ENCODE measurements at regions not wholly inside any gene's neighbourhood (a gene's known extent, or its start where the extent isn't known, plus 50 kb on each side); places are given as distances from the start of the nearest gene placed in this dataset.

DNA sequence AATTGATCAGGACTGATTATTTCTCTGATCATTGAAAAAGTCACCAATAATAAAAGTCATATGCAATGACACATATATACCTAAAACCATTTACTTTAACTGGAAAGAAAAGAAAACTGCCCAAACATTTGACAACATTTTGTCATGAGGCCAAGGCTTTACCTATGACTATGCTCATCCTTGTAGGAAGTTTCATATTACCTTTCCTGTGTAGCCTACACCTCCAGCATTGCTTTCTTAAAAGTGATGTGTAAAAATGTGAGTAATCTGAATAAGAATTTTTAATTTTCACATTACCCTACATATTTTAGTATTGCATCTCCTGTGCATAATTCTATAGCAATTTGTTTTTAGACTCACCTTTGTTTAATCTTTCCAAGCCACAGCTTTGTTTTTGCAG is 419.8 kb upstream of the FIGN start:
- no peak for DNase-seq

DNA sequence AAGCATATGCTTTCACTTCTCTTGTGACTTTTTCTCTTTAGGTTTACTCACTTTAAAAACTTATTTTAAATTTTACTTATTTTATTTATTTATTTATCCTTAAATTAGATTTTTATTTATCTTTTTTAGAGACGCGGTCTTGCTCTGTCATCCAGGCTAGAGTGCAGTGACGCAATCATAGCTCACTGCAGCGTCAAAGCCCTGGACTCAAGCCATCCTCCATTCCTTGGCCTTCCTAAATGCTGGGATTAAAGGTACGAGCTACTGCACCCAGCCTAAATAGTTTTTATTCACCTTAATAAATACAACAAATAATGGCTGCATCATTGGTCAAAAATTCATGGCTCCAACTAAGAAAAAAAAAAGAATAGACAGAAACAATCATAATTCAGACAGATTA is 415.7 kb upstream of the FIGN start:
- DNase-seq = no peak

DNA sequence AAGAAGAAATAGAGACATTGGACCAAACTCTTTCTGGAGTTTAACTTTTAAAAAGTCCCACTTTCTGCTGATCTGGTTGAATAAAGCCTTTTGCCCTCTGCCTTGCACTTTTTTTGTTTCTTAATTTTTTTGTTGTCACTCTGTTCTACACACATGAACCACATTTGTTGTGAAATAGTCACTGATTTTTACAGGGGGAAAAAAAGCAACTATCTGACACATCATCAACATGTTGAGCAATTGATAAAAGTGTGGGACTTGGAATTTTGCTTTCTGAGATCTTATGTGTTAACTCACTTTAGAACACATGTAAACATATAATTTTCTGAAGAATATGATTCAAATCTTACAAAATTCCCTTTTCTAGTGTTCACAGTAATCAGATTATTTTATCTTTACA is 414.8 kb upstream of the FIGN start:
- DNase-seq = no peak

DNA sequence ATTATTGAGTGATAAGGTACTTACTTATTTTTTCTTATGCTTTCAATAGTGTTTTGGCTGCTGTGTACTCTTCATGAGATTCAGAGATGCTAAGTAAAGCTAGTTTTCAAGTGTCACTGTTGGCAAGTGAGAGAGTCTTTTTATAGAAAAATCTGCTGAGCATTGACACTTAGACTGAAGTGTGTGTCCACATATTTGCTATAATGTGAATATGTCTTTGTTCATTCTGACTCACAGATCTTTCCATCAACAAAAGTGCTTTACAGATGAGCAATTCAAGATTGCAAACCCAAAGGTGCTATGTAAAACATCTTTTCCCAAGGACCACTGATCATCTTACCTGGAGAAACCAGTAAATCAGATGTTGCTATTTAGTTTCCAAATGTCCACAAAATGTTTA is 410.6 kb upstream of the FIGN start:
- DNase-seq = no peak

DNA sequence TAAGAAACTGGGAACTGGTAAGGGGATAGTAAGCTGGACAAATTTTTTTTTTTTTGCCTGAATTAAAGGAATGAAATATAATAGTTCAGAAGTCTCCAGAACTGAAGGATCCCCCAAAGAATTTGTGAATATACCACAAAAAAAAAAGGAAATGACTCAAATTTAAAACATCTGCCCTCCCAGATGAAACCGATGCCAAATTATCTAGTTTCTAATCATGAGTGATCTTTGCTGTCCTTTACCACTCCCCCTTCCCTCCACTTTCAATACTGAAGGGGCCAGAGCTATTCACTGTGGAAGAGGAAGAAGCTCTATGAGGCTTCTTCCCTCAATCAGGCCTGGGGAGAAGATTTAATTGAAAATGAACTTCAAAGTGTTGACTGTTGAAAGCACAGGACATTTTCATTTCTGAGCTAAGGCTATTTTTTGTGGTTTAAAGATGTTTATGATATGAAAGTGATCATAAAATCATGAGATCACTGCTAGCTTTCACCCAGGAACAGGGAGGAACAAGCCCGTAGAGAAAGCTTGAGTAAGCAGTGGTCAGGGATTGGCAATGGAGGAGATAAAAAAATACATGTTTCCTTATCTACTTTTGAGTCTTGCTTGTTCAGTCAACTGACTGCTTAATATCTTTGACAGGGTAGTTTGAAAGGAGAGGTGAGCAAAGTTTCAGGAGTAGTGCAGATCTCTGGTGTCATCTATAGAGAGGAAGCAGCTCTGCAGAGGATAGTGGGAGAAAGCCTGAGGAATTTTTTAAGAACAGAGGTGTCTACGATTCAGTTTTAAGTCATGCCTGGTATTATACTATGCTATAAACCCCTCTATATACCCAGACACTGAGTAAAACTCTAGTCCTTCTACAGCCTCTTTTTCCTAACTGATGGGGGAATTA is 409.5 kb upstream of the FIGN start:
- no peak for DNase-seq

DNA sequence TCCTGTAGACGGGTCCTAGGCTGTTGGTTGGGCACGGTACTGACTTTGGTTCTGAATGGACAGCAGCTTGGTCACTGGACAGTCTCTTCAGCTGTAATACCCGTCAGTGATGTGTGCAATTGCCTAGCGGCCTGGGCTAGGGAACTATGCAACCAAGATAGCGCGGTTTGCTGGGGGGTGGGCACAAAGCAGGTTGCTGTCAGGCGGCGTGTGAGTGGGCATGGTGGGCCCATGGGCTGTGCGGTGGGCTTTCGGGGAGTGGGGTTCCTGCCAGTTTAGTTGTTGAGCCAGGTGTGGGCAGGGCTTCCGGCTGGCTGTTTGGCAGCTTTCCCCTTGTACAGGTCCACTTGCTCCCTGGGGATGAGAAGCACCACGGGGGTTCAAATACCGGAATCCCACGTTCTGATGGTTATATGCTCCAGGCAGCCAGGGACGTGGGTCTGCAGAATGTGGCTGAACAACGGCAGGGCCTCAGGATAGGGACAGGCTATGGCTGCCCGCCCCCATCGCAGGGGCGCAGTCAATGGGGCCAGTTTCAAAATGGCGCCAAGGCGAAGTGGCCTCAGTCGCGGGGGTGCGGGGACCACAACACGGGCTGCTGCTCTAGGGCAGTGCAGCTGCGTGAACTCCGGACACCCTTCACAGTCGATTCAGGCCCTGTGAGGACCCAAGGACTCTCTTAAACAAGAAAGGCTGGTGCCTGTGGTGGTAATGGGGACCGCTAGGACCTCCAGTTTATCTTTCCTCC is 407.5 kb upstream of the FIGN start:
- no peak for DNase-seq

DNA sequence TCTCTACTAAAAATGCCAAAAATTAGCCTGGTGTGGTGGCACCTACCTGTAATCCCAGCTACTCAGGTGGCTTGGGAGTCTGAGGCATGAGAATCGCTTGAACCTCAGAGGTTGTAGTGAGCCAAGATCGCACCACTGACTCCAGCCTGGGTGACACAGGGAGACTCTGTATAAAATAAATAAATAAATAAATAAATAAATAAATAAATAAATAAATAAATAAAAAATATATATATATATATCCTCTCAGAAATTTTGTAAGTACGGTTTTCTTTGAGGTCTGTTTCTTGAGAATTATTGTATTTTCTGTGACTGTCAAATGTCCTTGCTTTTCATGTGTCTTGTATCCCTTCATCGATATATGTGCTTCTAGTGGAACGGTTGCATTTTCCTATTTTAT is 406.9 kb upstream of the FIGN start:
- DNase-seq = no peak

DNA sequence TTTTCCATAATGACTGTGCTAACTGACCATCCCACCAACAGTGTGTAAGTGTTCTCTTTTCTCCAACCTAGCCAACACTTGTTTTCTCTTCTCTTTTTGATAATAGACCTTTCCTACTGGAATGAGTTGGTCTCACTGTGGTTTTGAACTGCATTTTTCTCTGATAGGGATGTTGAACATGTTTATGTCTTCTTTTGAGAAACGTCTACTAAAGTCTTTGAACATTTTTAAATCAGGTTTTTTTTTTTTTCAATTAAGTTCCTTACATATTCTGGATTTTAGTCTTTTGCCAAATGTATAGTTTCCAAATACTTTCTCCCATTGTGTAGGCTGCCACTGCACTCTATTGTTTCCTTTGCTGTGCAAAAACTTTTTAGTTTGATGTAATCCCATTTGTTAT is 405.5 kb upstream of the FIGN start:
- no peak for DNase-seq

DNA sequence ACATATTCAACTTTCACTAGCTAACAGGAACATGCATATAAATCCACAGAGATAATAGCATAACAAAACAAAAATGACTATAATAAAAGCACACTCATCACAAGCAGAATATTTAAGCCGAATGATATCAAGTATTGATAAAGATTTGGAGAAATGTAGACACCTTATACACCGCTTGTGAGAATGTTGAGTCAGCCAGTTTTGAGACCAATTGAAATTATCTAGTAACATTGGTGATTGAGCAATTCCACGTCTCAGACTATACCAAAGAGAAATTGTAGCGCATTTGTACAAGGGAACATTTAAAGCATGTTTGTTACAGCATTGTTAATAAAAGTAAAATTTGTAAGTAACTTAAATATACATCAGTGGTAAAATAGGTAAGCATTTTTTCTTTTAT is 402.9 kb upstream of the FIGN start:
- DNase-seq = no peak

DNA sequence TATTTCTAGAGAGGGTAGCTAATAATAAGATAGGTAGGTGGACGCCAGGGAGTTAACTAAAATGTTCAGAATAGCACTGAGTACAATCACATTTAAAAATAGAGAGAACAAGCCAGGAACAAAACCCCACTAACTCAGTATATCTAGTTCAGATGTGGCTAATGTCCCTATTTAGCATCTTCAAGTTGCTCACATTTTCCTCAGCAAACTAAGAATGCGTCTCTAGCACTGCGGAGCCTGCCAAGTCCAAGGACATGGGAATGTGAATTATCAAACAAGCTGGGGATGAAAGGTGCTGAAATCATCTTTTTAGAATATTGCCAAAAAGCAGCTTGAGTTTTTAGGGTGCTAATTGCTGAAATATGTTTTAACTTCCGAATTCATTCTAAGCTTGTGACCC is 398.5 kb upstream of the FIGN start:
- no peak for DNase-seq

DNA sequence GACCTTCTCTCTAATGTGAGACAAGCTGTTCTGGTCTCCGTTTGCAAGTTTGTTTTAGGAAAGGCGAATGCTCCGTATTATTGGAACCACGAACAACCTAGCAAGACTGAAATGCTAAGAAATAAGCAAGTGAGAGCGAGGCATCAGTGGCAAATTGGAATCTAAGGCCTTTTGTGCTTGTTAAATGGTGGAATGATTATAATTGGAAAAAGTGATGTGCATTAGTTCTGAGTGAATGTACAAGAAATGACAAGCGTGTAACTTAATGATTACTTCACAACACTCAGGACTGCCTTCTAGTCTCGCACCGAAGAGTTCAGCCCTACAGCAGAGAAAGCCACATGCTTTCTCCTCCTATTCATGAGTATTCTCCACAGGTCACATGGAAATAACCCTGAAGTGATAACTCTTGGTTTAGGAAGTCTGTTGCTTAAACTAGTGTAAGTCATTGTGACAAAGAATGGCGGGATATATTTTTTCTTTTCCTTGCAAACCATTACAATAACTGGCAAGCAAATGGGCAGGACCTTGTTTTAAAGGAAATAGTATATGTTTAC is 392.2 kb upstream of the FIGN start:
- no peak for DNase-seq

DNA sequence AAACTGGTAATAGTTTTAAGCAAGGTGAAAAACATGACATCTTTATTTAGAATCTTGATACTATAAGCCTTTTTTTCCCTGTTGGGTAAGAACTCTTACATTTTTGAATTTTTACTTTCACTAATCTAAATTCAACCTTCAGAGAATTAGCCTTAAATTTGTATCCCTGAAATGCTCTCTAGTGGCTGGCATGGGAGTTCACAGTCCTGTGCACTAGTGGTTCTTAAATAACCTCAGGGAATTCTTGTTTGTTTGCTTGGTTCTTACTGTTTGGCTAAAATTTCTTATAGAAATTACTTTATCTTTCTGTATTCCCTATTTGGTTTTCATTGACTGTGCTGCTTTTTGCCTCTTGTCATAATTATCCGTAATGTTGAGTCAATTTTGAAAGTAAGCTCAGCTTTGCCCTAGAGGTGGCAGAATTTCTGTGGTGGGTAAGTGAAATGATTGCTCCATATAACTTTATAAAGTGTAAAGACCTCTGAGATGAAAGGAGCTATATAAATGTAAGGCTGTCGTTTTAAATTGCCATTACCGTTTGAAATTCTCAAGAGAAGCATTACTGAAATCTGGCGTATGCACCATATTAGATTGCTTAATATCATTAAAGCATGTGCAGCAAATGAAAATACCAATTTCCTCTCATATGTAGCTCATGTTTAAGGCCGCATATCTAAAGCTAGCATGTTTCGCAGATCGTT is 391.3 kb upstream of the FIGN start:
- no peak for DNase-seq

DNA sequence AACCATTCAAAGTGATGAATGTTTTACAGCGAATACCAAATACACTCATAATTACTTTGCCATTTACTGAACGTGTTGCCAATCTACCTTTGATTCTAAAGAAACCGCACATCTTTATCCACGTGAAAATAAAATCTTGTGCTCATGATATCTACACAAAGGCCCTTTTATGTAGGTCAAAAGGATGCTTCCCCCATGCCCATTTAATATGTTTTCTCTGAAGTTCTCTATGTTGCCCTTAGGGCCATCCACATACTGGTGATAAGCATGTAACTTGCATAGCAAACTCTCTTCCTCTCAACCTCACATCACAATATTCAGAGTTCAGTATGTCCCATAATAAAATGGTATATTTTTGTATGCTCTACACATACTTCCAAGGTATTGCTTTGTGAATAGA is 380.0 kb upstream of the FIGN start:
- no peak for DNase-seq

DNA sequence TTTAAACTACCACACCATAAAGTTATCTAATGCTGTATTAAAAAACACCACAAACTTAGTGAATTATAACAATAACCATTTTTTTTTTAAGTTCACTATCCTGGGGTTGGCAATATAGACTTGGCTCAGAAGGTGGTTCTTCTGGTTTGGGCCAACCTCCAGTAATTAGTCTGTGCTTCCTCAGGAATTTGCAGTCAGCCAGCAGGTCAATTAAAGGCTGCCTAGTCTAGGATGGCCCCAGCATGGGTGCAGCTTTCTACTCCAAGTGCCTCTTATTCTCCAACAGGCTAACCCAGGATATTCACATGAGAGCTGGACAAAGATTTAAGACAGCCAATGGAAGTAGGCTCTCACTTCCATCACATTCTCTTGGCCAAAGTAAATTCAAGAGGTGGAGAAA is 379.1 kb upstream of the FIGN start:
- DNase-seq = no peak

DNA sequence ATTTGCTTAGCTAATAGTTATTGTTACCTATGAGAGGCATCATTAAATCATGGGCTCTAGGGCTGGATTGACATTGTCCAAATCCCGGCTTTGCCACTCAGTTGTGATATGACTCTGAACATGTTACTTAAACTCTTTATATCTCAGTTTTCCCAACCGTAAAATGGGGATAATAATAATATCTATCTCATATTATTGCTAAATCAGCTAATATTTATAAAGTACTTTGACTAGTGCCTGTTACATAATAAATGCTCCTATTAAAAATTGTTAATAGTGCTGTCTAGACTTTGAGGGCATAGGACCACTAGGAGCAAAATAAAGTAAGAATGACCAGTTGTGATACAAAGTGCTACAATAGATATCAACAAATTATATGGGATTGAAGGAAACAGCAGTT is 376.3 kb upstream of the FIGN start:
- no peak for DNase-seq

DNA sequence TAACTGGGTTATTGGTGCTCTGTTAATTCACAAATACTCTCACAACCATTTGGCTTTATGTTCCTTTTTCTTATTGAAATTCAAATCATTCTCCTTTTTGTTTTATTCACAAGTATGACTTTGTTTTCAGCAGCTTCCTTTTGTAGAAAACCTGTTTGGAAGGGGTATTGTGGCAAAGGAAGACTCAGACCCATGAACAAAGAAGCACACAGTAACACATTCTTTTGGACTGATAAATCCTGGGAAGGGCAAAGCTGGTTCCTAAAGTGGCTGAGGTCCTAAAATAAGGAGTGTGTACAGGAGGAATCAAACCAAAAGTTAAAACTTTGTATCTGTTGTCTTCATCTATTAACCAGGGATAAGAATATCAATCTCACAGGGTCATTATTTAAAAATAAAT is 374.7 kb upstream of the FIGN start:
- no peak for DNase-seq

DNA sequence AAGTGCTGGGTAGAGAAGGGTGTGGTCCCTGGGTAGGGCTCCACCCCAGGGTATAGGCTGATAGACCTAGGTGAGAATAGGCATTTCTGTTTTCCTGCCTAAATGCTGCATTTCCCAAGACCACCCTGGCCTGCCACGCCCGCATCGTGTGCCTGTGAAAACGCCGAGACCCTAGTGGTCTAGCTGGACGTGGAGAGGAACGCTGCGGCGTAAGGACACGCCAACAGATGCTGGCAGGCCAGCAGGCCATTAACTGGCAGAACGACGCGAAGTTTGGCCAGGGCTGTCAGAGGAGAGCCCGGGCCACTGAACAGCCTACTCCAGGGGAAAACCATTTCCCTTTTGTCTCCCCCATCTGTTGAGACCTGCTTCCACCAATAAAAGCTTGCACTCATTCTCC is 373.2 kb upstream of the FIGN start:
- no peak for DNase-seq

DNA sequence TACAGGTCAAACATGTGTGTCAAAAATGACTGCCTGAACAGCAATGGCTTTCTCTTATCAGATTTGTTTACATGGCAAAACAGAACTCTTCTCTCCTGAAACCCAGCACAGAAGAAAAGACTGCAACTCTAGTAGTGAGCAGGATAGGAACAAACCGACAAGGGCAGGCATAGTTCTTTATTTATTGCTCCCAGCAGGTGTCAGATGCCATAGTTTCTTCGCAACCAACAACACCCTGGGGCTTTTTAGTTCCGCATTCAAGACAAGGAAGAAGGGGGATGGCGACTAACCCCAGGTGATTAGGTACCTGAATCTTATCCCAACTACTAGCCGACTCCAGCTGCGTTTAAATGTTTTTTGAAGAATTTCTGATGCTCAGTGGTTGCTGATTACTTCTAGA is 367.5 kb upstream of the FIGN start:
- no peak for DNase-seq

DNA sequence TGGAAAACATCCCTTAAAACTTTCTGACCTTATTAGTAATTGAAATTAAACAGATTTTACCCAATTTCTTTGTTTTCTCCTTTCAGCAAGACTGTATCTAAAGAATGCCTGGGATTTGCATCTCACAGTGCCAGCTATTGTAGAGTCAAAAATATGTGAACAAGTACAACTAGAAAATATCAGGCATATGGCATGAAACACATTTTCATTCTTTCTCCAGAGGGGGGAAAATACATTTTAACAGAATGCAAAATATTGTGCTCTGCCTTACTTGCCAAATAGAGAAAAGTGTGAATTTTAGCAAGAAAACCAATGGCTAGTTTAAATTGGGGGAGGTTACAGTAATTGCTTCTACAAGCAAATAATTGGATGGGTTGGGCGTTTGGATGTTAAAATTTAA is 366.6 kb upstream of the FIGN start:
- DNase-seq = no peak

DNA sequence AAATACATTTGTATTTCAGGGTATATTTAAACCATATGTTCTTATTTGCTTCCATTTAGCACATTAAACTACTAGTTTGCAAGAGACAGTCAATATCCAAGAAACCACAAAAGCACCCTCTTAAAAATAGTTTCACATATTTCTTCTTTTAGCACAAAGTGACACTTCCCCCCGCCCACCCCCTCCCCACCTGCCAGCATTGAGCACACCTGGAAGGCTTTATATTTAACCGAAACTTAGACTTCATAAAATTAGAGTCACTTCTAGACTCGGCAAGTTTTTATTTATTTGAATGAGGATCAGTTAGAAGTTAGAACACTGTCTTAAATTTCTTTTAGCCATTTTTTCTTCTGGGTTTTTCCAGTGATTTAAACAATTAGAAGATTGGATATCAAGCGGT is 355.9 kb upstream of the FIGN start:
- DNase-seq = no peak

DNA sequence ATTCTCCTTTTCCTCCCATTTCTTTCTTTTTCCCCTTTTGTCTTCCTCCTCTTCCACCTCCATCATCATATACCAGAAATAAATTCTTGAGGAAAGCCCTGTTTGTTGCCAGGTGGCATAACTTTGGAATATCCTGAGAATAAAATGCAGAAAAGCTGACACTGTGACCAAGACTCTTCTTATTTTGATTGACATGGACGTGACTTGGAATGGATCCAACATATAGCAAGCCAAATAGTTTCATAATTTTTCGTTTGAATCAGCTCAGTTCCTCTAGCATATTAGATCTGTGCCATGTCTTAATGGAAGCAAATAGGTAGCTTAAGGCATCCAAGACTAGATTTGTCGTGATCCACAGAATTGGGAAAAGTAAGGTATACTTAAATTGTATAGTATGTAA is 354.7 kb upstream of the FIGN start:
- DNase-seq = no peak

DNA sequence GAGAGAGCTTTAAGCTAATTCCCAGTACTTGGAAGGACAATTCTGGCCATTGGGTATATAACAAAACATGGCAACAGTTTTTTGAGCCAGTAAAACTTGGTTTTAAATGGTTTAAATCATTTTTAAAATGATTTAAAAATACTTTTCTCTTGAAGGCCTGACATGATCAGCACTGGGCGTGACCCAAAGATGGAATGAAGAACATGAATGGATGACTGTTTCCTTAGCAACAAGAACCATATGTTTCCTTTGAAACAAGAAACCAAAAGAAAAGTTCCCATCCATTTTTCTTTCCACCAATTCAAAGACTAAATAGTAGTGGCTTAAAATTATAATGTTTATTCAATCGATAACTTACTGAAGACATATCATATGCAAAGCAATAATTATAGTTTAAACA is 348.3 kb upstream of the FIGN start:
- DNase-seq = no peak

DNA sequence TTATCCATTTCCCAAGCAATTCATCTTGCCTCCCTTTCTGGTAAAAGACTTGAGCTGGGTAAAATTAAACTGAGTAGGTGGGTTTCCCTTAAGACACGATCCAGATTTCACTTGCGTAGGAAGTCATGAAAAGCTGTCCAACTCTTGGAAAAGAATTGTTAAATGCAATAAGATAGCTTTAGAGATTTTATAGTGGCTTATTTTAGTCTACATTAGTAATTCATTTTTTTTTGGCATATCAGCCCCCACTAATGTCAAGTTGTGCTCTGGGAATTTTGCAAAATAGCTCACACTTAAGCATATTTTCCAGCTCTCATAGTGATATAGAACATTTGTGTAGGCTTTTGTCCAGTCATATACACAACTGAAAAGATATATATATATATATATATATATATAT is 344.7 kb upstream of the FIGN start:
- DNase-seq = no peak

DNA sequence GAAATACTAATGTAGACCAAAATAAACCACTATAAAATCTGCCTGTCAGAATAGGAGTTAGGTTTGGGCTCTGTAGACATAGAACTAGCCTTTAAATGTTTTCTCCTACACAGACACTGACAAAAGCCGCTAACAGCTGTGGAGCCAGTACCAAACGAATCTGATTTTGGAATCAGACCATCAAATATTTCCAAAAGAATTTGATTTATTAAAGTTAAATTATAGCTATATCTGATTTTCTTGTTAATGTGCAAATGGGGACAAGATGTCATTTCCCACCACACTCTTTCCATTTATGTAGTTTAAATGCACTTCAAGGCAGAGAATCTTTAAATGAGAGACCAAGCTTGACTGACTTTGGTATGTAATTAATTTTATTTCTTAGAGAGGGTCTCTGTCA is 343.4 kb upstream of the FIGN start:
- no peak for DNase-seq
